ENCODE measurements at regions not wholly inside any gene's neighbourhood (a gene's known extent, or its start where the extent isn't known, plus 50 kb on each side); places are given as distances from the start of the nearest gene placed in this dataset.

DNA sequence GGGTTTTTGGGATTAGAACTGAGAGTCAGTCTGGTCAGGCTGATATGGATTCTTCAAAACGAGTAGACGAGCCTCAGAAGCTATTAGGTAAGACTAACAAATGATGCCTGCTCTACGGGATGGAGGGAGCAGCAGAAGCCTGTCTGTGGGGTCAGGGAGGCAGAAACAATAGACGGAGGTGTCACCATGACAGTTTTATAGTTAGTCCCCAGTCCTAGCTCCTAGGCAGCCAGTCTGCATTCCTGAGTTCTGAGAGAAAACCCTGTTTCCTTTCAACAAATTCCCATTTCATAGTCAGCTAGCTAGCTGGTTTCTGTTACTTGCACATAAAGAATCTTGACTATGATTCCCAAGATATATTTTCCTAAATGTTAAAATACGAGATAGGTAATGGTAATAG, 542.1 kb downstream of the PID1 start:
- TF ChIP-seq CTCF (IDR thresholded peaks at IDR 0.05; ENCODE audit: low read depth, low read length), result no peak
- no peak for DNase-seq (ENCODE audit: extremely low read depth, low read depth)

GRCh38 chr2:228725031-228725430, 543.5 kb upstream of the SPHKAP start:
- TF ChIP-seq CTCF (IDR thresholded peaks at IDR 0.05; ENCODE audit: low read depth, low read length), result no peak
- DNase-seq (ENCODE audit: extremely low read depth, low read depth), result no peak

- DNase-seq (ENCODE audit: extremely low read depth, low read depth), result no peak
- no peak for TF ChIP-seq CTCF (IDR thresholded peaks at IDR 0.05; ENCODE audit: low read depth, low read length)
Measured at GRCh38 chr2:228723599-228723998, 542.1 kb upstream of the SPHKAP start.

DNA sequence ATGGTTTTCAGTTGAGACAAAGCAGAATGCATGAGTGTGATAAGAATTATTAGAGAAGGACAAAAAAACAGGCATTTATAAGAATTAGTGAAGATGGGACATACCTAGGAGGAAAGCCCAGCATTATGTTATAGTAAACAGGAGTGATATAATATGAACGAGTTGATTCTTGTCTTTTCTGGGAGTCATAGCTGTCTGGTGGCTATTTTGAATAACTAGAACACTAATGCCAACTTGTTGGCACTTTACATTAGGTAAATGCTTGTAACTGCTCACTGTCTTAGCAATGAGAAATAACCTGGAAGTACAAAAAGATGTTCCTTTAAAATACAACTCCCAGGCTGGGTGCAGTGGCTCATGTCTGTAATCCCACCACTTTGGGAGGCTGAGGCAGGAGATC, 540.8 kb upstream of the SPHKAP start:
- no peak for DNase-seq (ENCODE audit: extremely low read depth, low read depth)
- TF ChIP-seq CTCF (IDR thresholded peaks at IDR 0.05; ENCODE audit: low read depth, low read length), result no peak

DNA sequence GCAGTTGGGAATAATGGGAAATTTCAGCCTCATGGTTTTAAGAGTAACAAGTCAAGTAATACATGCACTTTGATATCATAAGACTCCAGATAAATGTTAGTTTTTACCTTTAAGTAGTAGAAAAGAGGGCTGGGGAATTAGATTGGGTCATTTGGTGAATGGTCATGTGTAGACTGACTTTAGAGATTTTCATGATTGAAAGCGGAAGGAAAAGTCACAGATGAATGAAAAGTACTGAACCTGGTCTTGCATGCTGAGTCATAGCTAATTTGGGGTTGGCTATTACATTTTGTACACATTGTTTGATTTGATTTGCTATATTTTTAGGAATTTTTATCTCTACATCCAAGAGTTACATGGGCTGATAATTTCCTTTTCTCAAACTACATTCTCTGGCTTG, 539.4 kb upstream of the SPHKAP start:
- no peak for DNase-seq (ENCODE audit: extremely low read depth, low read depth)
- no peak for TF ChIP-seq CTCF (IDR thresholded peaks at IDR 0.05; ENCODE audit: low read depth, low read length)

DNA sequence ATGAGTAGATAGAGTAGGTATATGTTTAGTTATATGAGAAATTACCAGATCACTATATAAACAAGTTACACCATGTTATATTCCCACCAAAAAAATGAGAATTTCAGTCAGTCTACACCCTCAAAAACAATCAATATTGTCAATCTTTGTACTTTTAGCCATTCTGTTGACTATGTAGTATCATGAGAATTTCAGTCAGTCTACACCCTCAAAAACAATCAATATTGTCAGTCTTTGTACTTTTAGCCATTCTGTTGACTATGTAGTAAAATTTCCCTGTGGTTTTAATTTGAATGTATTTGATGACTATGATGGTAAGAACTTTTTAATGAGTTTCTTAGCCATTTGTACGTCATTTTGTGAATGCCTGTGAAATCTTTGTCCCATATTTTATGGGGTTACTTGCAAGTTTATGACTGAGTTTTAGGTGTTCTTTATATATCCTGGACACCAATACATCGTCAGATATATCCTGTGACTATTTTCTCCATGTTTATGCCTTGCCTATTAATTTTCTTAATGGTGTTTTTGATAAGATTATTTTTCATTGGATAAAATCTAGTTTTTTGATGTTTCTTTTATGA, 528.4 kb upstream of the SPHKAP start:
- TF ChIP-seq CTCF (IDR thresholded peaks at IDR 0.05; ENCODE audit: low read depth, low read length), result no peak
- DNase-seq (ENCODE audit: extremely low read depth, low read depth), result no peak

DNA sequence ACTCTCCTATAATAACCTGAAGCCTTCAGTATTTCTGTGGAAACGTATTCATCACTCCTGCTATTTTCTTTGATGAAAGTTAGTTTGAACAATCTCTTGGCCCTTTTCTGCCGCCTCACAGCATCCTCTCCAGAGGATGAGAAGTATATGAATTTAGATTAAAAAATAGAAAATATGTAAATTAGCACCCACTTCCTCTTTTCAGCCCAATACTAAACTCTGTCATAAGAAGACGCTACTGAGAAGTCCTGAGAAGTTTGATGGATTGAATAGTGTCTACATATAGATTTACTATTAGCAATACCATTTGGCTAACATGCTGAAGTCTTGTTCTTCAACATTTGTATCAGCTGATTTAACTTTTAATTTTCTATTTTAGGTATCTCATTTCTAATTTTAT, 526.4 kb upstream of the SPHKAP start:
- TF ChIP-seq CTCF (IDR thresholded peaks at IDR 0.05; ENCODE audit: low read depth, low read length), result no peak
- DNase-seq (ENCODE audit: extremely low read depth, low read depth), result no peak
